ENCODE measurements at regions not wholly inside any gene's neighbourhood (a gene's known extent, or its start where the extent isn't known, plus 50 kb on each side); places are given as distances from the start of the nearest gene placed in this dataset.

DNA sequence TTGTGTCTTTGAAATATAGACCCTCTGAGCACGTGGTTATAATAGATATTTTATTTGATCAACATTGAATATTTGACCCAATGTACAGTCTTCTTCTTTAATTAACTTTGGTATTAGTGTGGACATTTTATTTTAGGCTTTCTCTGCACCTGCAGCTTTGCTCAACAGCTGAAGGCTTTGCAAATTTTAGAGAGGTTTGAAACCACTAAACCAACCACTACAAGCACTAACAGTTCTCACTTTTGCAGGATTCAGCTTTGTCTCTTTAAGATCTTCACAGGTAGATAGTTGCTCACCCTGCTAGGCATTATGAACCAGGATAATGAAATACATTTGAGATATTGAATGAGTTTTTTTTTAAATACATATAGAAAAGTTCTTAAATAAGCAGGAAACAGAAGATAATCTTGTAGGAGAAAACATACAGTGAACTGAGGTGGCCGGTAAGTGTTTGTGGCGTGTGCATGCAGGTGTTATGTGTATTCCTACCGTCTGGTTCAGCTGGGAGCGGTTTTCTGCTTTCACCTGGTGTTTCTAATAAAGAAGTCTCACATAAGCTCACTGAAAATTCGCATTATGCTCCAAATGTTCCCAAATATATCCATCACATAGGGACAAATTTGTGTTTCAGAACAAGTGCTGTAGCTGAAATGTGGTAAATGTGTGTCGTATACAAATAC is 1508.3 kb upstream of the TENM3 start:
- TF ChIP-seq, protein P1, sequence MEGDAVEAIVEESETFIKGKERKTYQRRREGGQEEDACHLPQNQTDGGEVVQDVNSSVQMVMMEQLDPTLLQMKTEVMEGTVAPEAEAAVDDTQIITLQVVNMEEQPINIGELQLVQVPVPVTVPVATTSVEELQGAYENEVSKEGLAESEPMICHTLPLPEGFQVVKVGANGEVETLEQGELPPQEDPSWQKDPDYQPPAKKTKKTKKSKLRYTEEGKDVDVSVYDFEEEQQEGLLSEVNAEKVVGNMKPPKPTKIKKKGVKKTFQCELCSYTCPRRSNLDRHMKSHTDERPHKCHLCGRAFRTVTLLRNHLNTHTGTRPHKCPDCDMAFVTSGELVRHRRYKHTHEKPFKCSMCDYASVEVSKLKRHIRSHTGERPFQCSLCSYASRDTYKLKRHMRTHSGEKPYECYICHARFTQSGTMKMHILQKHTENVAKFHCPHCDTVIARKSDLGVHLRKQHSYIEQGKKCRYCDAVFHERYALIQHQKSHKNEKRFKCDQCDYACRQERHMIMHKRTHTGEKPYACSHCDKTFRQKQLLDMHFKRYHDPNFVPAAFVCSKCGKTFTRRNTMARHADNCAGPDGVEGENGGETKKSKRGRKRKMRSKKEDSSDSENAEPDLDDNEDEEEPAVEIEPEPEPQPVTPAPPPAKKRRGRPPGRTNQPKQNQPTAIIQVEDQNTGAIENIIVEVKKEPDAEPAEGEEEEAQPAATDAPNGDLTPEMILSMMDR (IDR thresholded peaks at IDR 0.05) = no peak
- TF ChIP-seq POLR2AphosphoS5 (IDR thresholded peaks at IDR 0.05; ENCODE audit: insufficient read depth in 1 of 2, low read depth in 1 of 2) = no peak

Measured in vagina (tissue), 2 donors.